Spleen (tissue), 11 donors: ENCODE measurements at regions not wholly inside any gene's neighbourhood (a gene's known extent, or its start where the extent isn't known, plus 50 kb on each side); places are given as distances from the start of the nearest gene placed in this dataset.

ENCODE experiments used
- DNase-seq: peaks from one replicate; pipeline ENCODE4 v3.0.0-alpha.2; 2020
- H3K27ac ChIP-seq, 8 donors: fragments of 200-600 bp; sonication (generic) in 7 of 8; 1 replicate in 4 of 8; 2 replicates in 4 of 8; pipeline versions ENCODE4 v1.5.0 to v1.8.0; 2016 to 2021; ENCODE audit warnings: inconsistent platforms in 4 of 8, mild to moderate bottlenecking in 4 of 8, moderate library complexity in 1 of 8
- H3K27me3 ChIP-seq, 7 donors: fragments of 200-600 bp; sonication (generic) in 6 of 7; replicated peaks in 1 of 7; 1 replicate in 4 of 7; 2 replicates in 3 of 7; pipeline versions ENCODE4 v1.5.0 to v1.8.0; 2016 to 2021; ENCODE audit warnings: inconsistent platforms in 3 of 7, mild to moderate bottlenecking in 1 of 7
- H3K36me3 ChIP-seq, 6 donors: fragments of 200-600 bp; sonication (generic) in 5 of 6; 1 replicate in 4 of 6; 2 replicates in 2 of 6; pipeline versions ENCODE4 v1.5.0 to v1.8.0; 2016 to 2021; ENCODE audit warnings: inconsistent platforms in 2 of 6
- H3K4me1 ChIP-seq, 6 donors: fragments of 200-600 bp; sonication (generic) in 5 of 6; 1 replicate in 3 of 6; 2 replicates in 3 of 6; pipeline versions ENCODE4 v1.5.0 to v1.8.0; 2016 to 2021; ENCODE audit warnings: inconsistent platforms in 3 of 6
- H3K4me3 ChIP-seq, 8 donors: fragments of 200-600 bp; sonication (generic) in 7 of 8; 1 replicate in 4 of 8; 2 replicates in 4 of 8; pipeline versions ENCODE4 v1.5.0 to v1.8.0; 2016 to 2021; ENCODE audit warnings: inconsistent platforms in 4 of 8, mild to moderate bottlenecking in 4 of 8, moderate library complexity in 2 of 8
- H3K9me3 ChIP-seq, 8 donors: fragments of 200-600 bp; sonication (generic) in 7 of 8; 1 replicate in 4 of 8; 2 replicates in 4 of 8; pipeline versions ENCODE4 v1.5.0 to v1.8.0; 2016 to 2021; ENCODE audit warnings: inconsistent platforms in 4 of 8
- CTCF ChIP-seq, 11 experiments: fragments of 200-600 bp in 7 of 11; fragments of 450-650 bp in 4 of 11; sonication (generic) in 4 of 11; IDR thresholded peaks in 8 of 11; conservative IDR thresholded peaks in 3 of 11; 1 replicate in 7 of 11; 2 replicates in 4 of 11; pipeline versions ENCODE4 v1.4.0 to v1.8.0; 2016 to 2021; ENCODE audit warnings: antibody characterized with exemption in 11 of 11, inconsistent platforms in 4 of 11, mild to moderate bottlenecking in 1 of 11
- POLR2A ChIP-seq, 3 donors: fragments of 450-650 bp; IDR thresholded peaks; one replicate each; pipeline ENCODE4 v1.5.1; 2017; ENCODE audit warnings: antibody characterized with exemption in 3 of 3, mild to moderate bottlenecking in 1 of 3
- POLR2AphosphoS5 ChIP-seq, 3 donors: sonication (generic); formaldehyde crosslinking; IDR thresholded peaks; one replicate each; pipeline ENCODE4 v1.5.1; 2017; ENCODE audit warnings: antibody characterized with exemption in 3 of 3
- WGBS, 5 donors: extraction: QIAGEN DNeasy Blood & Tissue Kit in 3 of 5; methylation state at CpG; one replicate each; pipeline versions ENCODE4 v1.1.5 to v1.1.7; 2013 to 2018; 5-methylcytosine and 5-hydroxymethylcytosine counted together
- intact Hi-C: fragments of 100-400 bp; cut with DNase I; formaldehyde crosslinking; loops from one replicate; pipeline ENCODE4 v1.15.0; 2023; ENCODE audit warnings: low total_unique reads
- donor health status: healthy with polysubstance abuse.
- donor health status: DM: no; HTN: no; CAD: no; lungs with moderate emphysema.
- donor health status: DM: no; HTN: no; CAD: no.
- donor health status: Bipolar disorder and iron deficiency.
- donor health status: healthy.
- donor health status: DM: no; HTN: no; CAD: no.
- donor health status: DM: yes; HTN: yes; CAD: no.

- no peaks in the 10 kb centered on the region for H3K9me3 ChIP-seq
- peaks cover 0 to 6% (median 0%) of the 10 kb centered on the region in 7 donors for H3K27me3 ChIP-seq
- no peak for DNase-seq
- intact Hi-C loops = no loop called here
- 90 to 94% (median 90%) methylated on average over 3 of the region's 3 CpGs for WGBS, 5 donors
- H3K27ac ChIP-seq = no peak overlapping the region
- no peaks in the 10 kb centered on the region for H3K4me1 ChIP-seq
- H3K36me3 ChIP-seq = no peaks in the 10 kb centered on the region
- TF ChIP-seq CTCF (IDR thresholded peaks at IDR 0.05 in 8 of 11, conservative IDR thresholded peaks at IDR 0.05 in 3 of 11) = no peak
- TF ChIP-seq POLR2AphosphoS5 (IDR thresholded peaks at IDR 0.05) = no peak
- TF ChIP-seq POLR2A (IDR thresholded peaks at IDR 0.05) = no peak
- H3K4me3 ChIP-seq = no peak overlapping the region
Measured at GRCh38 chr1:70536708-70537366, 125.8 kb downstream of the CTH start.

GRCh38 chr1:70537788-70538187 lies 126.7 kb downstream of the CTH start:
- no peaks in the 10 kb centered on the region for H3K9me3 ChIP-seq
- H3K4me3 ChIP-seq = no peak overlapping the region
- H3K4me1 ChIP-seq = no peaks in the 10 kb centered on the region
- H3K27me3 ChIP-seq = peaks cover 0 to 6% (median 0%) of the 10 kb centered on the region in 7 donors
- intact Hi-C loops = no loop called here
- no peak for TF ChIP-seq POLR2A (IDR thresholded peaks at IDR 0.05)
- no peak for TF ChIP-seq CTCF (IDR thresholded peaks at IDR 0.05 in 8 of 11, conservative IDR thresholded peaks at IDR 0.05 in 3 of 11)
- TF ChIP-seq POLR2AphosphoS5 (IDR thresholded peaks at IDR 0.05) = no peak
- H3K36me3 ChIP-seq = no peaks in the 10 kb centered on the region
- no peak for DNase-seq
- WGBS, 5 donors = 83 to 95% (median 87%) methylated on average over 3 of the region's 3 CpGs
- H3K27ac ChIP-seq = no peak overlapping the region

GRCh38 chr1:70542030-70542429 lies 131.0 kb downstream of the CTH start:
- TF ChIP-seq POLR2AphosphoS5 (IDR thresholded peaks at IDR 0.05) = no peak
- TF ChIP-seq CTCF (IDR thresholded peaks at IDR 0.05 in 8 of 11, conservative IDR thresholded peaks at IDR 0.05 in 3 of 11) = no peak
- no peak for TF ChIP-seq POLR2A (IDR thresholded peaks at IDR 0.05)
- Histone ChIP-seq H3K4me3 (no peak overlapping the region), H3K27ac (no peak overlapping the region), H3K36me3 (no peaks in the 10 kb centered on the region), H3K9me3 (no peaks in the 10 kb centered on the region), H3K27me3 (peaks cover 0 to 5% (median 0%) of the 10 kb centered on the region in 7 donors), H3K4me1 (no peaks in the 10 kb centered on the region)
- intact Hi-C loops = no loop called here
- no peak for DNase-seq

- intact Hi-C loops = no loop called here
- TF ChIP-seq CTCF (IDR thresholded peaks at IDR 0.05 in 8 of 11, conservative IDR thresholded peaks at IDR 0.05 in 3 of 11) (no peak), POLR2A (IDR thresholded peaks at IDR 0.05) (no peak), POLR2AphosphoS5 (IDR thresholded peaks at IDR 0.05) (no peak)
- 78 to 89% (median 81%) methylated on average over 2 of the region's 2 CpGs for WGBS, 5 donors
Measured at GRCh38 chr1:70542856-70543255, 131.8 kb downstream of the CTH start.

More at GRCh38 chr1:70542856-70543255, 131.8 kb downstream of the CTH start:
- Histone ChIP-seq H3K4me3 (no peak overlapping the region), H3K27me3 (no peaks in the 10 kb centered on the region), H3K27ac (no peak overlapping the region), H3K9me3 (no peaks in the 10 kb centered on the region), H3K4me1 (no peaks in the 10 kb centered on the region), H3K36me3 (no peaks in the 10 kb centered on the region)
- DNase-seq = no peak
